SK-N-SH treated with all-trans-retinoic acid at 6 μM for 48 hours (cell line): ENCODE measurements at regions not wholly inside any gene's neighbourhood (a gene's known extent, or its start where the extent isn't known, plus 50 kb on each side); places are given as distances from the start of the nearest gene placed in this dataset.

Experiments
- ATAC-seq: fragments of 200-7000 bp; cut with Tn5 transposase; 3 replicates; pipeline ENCODE4 v1.9.1; 2020; ENCODE audit warnings: mild to moderate bottlenecking, moderate library complexity
- ARNTL ChIP-seq: fragments of 450-650 bp; formaldehyde crosslinking; IDR thresholded peaks from 2 replicates; pipeline ENCODE4 v1.5.0; 2020; ENCODE audit warnings: low read depth, mild to moderate bottlenecking, moderate library complexity, borderline replicate concordance
- BACH2 ChIP-seq: fragments of 250-450 bp; sonication (Bioruptor Pico); IDR thresholded peaks from 2 replicates; pipeline ENCODE4 v1.9.0; 2021; ENCODE audit warnings: mild to moderate bottlenecking, borderline replicate concordance
- CREB5 ChIP-seq: fragments of 250-450 bp; sonication (Bioruptor Pico); IDR thresholded peaks from 2 replicates; pipeline ENCODE4 v1.5.1; 2020; ENCODE audit warnings: low read depth, mild to moderate bottlenecking, moderate library complexity
- CSRNP3 ChIP-seq: fragments of 250-450 bp; sonication (Bioruptor Pico); IDR thresholded peaks from 2 replicates; pipeline ENCODE4 v1.5.1; 2021; ENCODE audit warnings: mild to moderate bottlenecking, moderate library complexity
- ESRRG ChIP-seq: fragments of 250-450 bp; sonication (Bioruptor Pico); IDR thresholded peaks from 2 replicates; pipeline ENCODE4 v1.6.1; 2021; ENCODE audit warnings: mild to moderate bottlenecking
- ISL1 ChIP-seq: fragments of 250-450 bp; sonication (Bioruptor Pico); IDR thresholded peaks from 2 replicates; pipeline ENCODE4 v2.1.2; 2022; ENCODE audit warnings: mild to moderate bottlenecking, moderate library complexity
- OSR1 ChIP-seq: fragments of 250-450 bp; sonication (Bioruptor Pico); IDR thresholded peaks from 2 replicates; pipeline ENCODE4 v1.8.0; 2022; ENCODE audit warnings: moderate library complexity, mild to moderate bottlenecking, inconsistent platforms
- PATZ1 ChIP-seq: fragments of 250-450 bp; sonication (Bioruptor Pico); IDR thresholded peaks from 2 replicates; pipeline ENCODE4 v1.8.0; 2020; ENCODE audit warnings: mild to moderate bottlenecking, moderate library complexity, borderline replicate concordance
- POU6F1 ChIP-seq: fragments of 250-450 bp; sonication (Bioruptor Pico); IDR thresholded peaks from 2 replicates; pipeline ENCODE4 v1.8.0; 2021; ENCODE audit warnings: low read depth, mild to moderate bottlenecking, moderate library complexity, borderline replicate concordance
- PPARA ChIP-seq: fragments of 250-450 bp; sonication (Bioruptor Pico); IDR thresholded peaks from 2 replicates; pipeline ENCODE4 v1.5.0; 2020; ENCODE audit warnings: mild to moderate bottlenecking, borderline replicate concordance
- RARB ChIP-seq: fragments of 250-450 bp; sonication (Bioruptor Pico); IDR thresholded peaks from 2 replicates; pipeline ENCODE4 v1.8.0; 2021; ENCODE audit warnings: mild to moderate bottlenecking, moderate library complexity
- SNAI2 ChIP-seq: fragments of 250-450 bp; sonication (Bioruptor Pico); IDR thresholded peaks from 2 replicates; pipeline ENCODE4 v1.5.0; 2020; ENCODE audit warnings: mild to moderate bottlenecking, moderate library complexity
- TOX ChIP-seq: fragments of 250-450 bp; sonication (Bioruptor Pico); IDR thresholded peaks from 2 replicates; pipeline ENCODE4 v1.8.0; 2021; ENCODE audit warnings: mild to moderate bottlenecking, moderate library complexity, borderline replicate concordance
- TSHZ2 ChIP-seq: fragments of 250-450 bp; sonication (Bioruptor Pico); IDR thresholded peaks from 2 replicates; pipeline ENCODE4 v1.5.0; 2020; ENCODE audit warnings: mild to moderate bottlenecking, moderate library complexity
- ZC3H10 ChIP-seq: fragments of 250-450 bp; sonication (Bioruptor Pico); IDR thresholded peaks from 2 replicates; pipeline ENCODE4 v1.5.1; 2021; ENCODE audit warnings: mild to moderate bottlenecking, moderate library complexity
- ZFP30 ChIP-seq: fragments of 450-650 bp; formaldehyde crosslinking; IDR thresholded peaks from 2 replicates; pipeline ENCODE4 v1.5.0; 2022; ENCODE audit warnings: mild to moderate bottlenecking, moderate library complexity
- ZNF565 ChIP-seq: fragments of 450-650 bp; formaldehyde crosslinking; conservative IDR thresholded peaks from 2 replicates; pipeline ENCODE4 v1.5.0; 2020; ENCODE audit warnings: low read depth, mild to moderate bottlenecking, moderate library complexity
- ZNF8 ChIP-seq: fragments of 450-650 bp; formaldehyde crosslinking; IDR thresholded peaks from 2 replicates; pipeline ENCODE4 v1.5.0; 2020; ENCODE audit warnings: mild to moderate bottlenecking, moderate library complexity

GRCh38 chr4:24702281-24702680 is 93.1 kb upstream of the SOD3 start (continued):
- TF ChIP-seq POU6F1 (CRISPR knock-in tag) (no peak), PATZ1 (CRISPR knock-in tag) (no peak)
- TF ChIP-seq, all 23 proteins: peak for 0

GRCh38 chr4:24703298-24703697 is 92.1 kb upstream of the SOD3 start:
- no peak for ATAC-seq
- TF ChIP-seq BACH2 (CRISPR knock-in tag) (no peak), CSRNP3 (CRISPR knock-in tag) (no peak), ZFP30 (CRISPR knock-in tag) (no peak), ZC3H10 (no peak), PPARA (CRISPR knock-in tag) (no peak), SNAI2 (no peak), ESRRG (CRISPR knock-in tag) (no peak), TSHZ2 (CRISPR knock-in tag) (no peak), PATZ1 (CRISPR knock-in tag) (no peak), POU6F1 (CRISPR knock-in tag) (no peak), TOX (CRISPR knock-in tag) (no peak), CREB5 (CRISPR knock-in tag) (no peak), ARNTL (CRISPR knock-in tag) (no peak), RARB (CRISPR knock-in tag) (no peak), OSR1 (CRISPR knock-in tag) (no peak)
- TF ChIP-seq, all 23 proteins: peak for 0

GRCh38 chr4:24704149-24704548 is 91.2 kb upstream of the SOD3 start:
- ATAC-seq = no peak
- no peak for TF ChIP-seq PATZ1 (CRISPR knock-in tag)
- TF ChIP-seq POU6F1 (CRISPR knock-in tag) = no peak
- TF ChIP-seq ZNF8 (CRISPR knock-in tag) = no peak
- no peak for TF ChIP-seq ARNTL (CRISPR knock-in tag)
- TF ChIP-seq CSRNP3 (CRISPR knock-in tag) = no peak
- TF ChIP-seq ZNF565 (CRISPR knock-in tag) = no peak
- TF ChIP-seq ISL1 (CRISPR knock-in tag) = no peak
- no peak for TF ChIP-seq OSR1 (CRISPR knock-in tag)
- TF ChIP-seq BACH2 (CRISPR knock-in tag) = no peak
